WI38 (cell line): ENCODE measurements at regions not wholly inside any gene's neighbourhood (a gene's known extent, or its start where the extent isn't known, plus 50 kb on each side); places are given as distances from the start of the nearest gene placed in this dataset.
"Not testable (repeated sequence)": the region's sequence is repeated elsewhere in the genome, so short reads cannot be mapped to it uniquely, and the experiment has no call there.

Experiments
- H3K4me3 ChIP-seq: 2 replicates; pipeline ENCODE4 v1.5.1; 2011; ENCODE audit warnings: low read depth, mild to moderate bottlenecking, control low read depth, low read length
- CTCF ChIP-seq: IDR thresholded peaks from 2 replicates; pipeline ENCODE4 v1.5.1; 2012; ENCODE audit warnings: low read depth, mild to moderate bottlenecking, control low read depth, low read length

- no peak for TF ChIP-seq CTCF
- no peak overlapping the region for H3K4me3 ChIP-seq
These were observed 285.3 kb upstream of the TGFBR2 start for GRCh38 chr3:30321065-30321464.

- H3K4me3 ChIP-seq, result not testable (repeated sequence)
These were observed 282.8 kb upstream of the TGFBR2 start for GRCh38 chr3:30323649-30324048.

GRCh38 chr3:30324587-30324986, 281.8 kb upstream of the TGFBR2 start:
- TF ChIP-seq CTCF, result no peak
- H3K4me3 ChIP-seq, result no peak overlapping the region

GRCh38 chr3:30327976-30328375, 278.4 kb upstream of the TGFBR2 start:
- H3K4me3 ChIP-seq, result not testable (repeated sequence)

- H3K4me3 ChIP-seq, result not testable (repeated sequence)
These were observed 277.5 kb upstream of the TGFBR2 start for GRCh38 chr3:30328935-30329334.

- no peak for TF ChIP-seq CTCF
- H3K4me3 ChIP-seq, result no peak overlapping the region
These were observed 274.9 kb upstream of the TGFBR2 start for GRCh38 chr3:30331519-30331918.

GRCh38 chr3:30332196-30333021, 274.0 kb upstream of the TGFBR2 start:
- H3K4me3 ChIP-seq, result no peak overlapping the region
- no peak for TF ChIP-seq CTCF

GRCh38 chr3:30333143-30333542, 273.3 kb upstream of the TGFBR2 start:
- no peak overlapping the region for H3K4me3 ChIP-seq
- no peak for TF ChIP-seq CTCF

- no peak for TF ChIP-seq CTCF
- H3K4me3 ChIP-seq, result no peak overlapping the region
These were observed 272.5 kb upstream of the TGFBR2 start for GRCh38 chr3:30333903-30334302.
